ENCODE measurements at regions not wholly inside any gene's neighbourhood (a gene's known extent, or its start where the extent isn't known, plus 50 kb on each side); places are given as distances from the start of the nearest gene placed in this dataset.
A peak's percentile ranks its signal among the peaks of the same experiment; 100 is the strongest.

DNA sequence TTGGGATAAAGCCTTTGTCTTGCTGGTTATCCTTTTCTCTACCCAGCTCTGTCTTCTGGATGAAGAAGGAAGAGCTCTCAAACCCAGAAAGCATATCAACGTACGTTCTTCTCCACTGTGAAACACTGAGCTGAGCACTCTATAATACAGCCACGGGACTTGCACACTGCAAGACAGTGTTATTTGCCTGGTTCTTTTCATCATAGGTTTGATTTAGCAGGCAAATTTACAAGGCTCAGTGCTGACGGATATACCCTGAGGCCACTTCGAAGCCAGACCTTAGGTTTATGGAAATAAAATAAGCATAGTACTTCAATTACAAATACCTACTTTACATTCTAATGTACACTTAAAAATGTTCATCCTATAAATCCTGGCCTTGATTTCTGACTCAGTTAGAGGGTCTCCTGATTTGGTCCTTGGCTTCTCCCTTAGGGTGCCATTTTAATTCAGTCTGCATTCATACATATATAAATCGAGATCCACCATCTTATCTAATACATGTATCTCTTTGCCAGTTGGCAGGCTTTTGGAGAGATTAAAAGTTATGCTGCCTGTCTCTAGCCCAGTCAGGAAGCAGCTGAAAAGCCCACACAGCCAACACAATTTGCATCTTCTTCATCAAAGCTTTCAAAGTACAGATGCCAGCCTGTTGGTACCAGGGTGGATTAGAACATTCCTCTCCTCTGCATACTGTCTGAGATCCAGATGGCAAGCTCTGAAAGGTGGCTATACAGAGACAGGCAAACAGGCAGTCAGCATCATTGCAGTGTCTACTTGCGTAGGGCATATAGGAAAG, 194.4 kb downstream of the DEPDC1B start:
- no peak overlapping the region for H3K9ac ChIP-seq (ENCODE audit: insufficient read depth, low read length)
- H3K4me3 ChIP-seq (replicated peaks in 1 of 4; ENCODE audit: control extremely low read depth in 1 of 4, insufficient read depth in 1 of 4, low read depth in 3 of 4, low read length in 4 of 4) = no peak overlapping the region
- H3K79me2 ChIP-seq (ENCODE audit: control insufficient read depth, insufficient read depth, low read length) = no peaks in the 10 kb centered on the region
- TF ChIP-seq EZH2 (IDR thresholded peaks at IDR 0.05; ENCODE audit: low read length, missing control alignments) = no peak
- TF ChIP-seq, protein P1, sequence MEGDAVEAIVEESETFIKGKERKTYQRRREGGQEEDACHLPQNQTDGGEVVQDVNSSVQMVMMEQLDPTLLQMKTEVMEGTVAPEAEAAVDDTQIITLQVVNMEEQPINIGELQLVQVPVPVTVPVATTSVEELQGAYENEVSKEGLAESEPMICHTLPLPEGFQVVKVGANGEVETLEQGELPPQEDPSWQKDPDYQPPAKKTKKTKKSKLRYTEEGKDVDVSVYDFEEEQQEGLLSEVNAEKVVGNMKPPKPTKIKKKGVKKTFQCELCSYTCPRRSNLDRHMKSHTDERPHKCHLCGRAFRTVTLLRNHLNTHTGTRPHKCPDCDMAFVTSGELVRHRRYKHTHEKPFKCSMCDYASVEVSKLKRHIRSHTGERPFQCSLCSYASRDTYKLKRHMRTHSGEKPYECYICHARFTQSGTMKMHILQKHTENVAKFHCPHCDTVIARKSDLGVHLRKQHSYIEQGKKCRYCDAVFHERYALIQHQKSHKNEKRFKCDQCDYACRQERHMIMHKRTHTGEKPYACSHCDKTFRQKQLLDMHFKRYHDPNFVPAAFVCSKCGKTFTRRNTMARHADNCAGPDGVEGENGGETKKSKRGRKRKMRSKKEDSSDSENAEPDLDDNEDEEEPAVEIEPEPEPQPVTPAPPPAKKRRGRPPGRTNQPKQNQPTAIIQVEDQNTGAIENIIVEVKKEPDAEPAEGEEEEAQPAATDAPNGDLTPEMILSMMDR (conservative IDR thresholded peaks at IDR 0.05 in 1 of 2, IDR thresholded peaks at IDR 0.05 in 1 of 2; ENCODE audit: low read depth in 1 of 2, low read length in 2 of 2) = no peak
- H3K4me1 ChIP-seq (ENCODE audit: control insufficient read depth, extremely low read depth, insufficient read depth, low read length) = no peaks in the 10 kb centered on the region
- H3K27ac ChIP-seq (ENCODE audit: insufficient read depth, low read length) = no peak overlapping the region
- no peaks in the 10 kb centered on the region for H3K9me3 ChIP-seq (ENCODE audit: control insufficient read depth, insufficient read depth, low read depth, low read length)
- H4K20me1 ChIP-seq (ENCODE audit: control insufficient read depth, extremely low read depth, insufficient read depth, low read length) = no peaks in the 10 kb centered on the region
- no peaks in the 10 kb centered on the region for H3K27me3 ChIP-seq (ENCODE audit: control insufficient read depth, insufficient read depth, low read length)
- DNase-seq (ENCODE audit: low read depth in 2 of 2) = no peak
- no peaks in the 10 kb centered on the region for H3K36me3 ChIP-seq (ENCODE audit: control insufficient read depth, insufficient read depth, low read length)
- H3K4me2 ChIP-seq (ENCODE audit: extremely low read depth, insufficient read depth, low read length) = no peak overlapping the region
- H2AFZ ChIP-seq (ENCODE audit: low read length) = no peak overlapping the region

DNA sequence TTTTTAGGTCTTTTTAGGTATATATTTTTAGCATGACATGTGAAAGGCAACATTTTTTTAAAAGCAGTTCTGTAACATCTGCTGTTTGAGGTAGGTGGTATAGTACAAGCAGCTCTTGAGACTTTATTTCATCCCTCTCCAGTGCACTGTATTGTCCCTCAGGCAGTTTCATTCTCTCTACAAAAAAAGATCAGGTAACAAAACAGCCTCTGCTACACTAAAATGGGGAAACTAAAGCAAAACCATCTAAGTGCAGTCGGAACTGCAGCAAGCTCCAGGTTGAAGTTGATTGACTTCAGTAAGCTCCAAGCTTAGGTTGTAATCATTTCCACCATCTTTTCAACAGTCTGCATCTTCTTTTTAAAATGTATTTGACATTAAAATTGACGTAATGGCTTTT, 195.6 kb downstream of the DEPDC1B start:
- H3K4me2 ChIP-seq (ENCODE audit: extremely low read depth, insufficient read depth, low read length) = no peak overlapping the region
- H3K27me3 ChIP-seq (ENCODE audit: control insufficient read depth, insufficient read depth, low read length) = no peaks in the 10 kb centered on the region
- H3K9ac ChIP-seq (ENCODE audit: insufficient read depth, low read length) = no peak overlapping the region
- no peaks in the 10 kb centered on the region for H3K4me1 ChIP-seq (ENCODE audit: control insufficient read depth, extremely low read depth, insufficient read depth, low read length)
- no peak overlapping the region for H2AFZ ChIP-seq (ENCODE audit: low read length)
- DNase-seq (ENCODE audit: low read depth in 2 of 2) = no peak
- TF ChIP-seq, protein P1 (conservative IDR thresholded peaks at IDR 0.05 in 1 of 2, IDR thresholded peaks at IDR 0.05 in 1 of 2; ENCODE audit: low read depth in 1 of 2, low read length in 2 of 2) = no peak
- TF ChIP-seq EZH2 (IDR thresholded peaks at IDR 0.05; ENCODE audit: low read length, missing control alignments) = no peak
- no peaks in the 10 kb centered on the region for H3K36me3 ChIP-seq (ENCODE audit: control insufficient read depth, insufficient read depth, low read length)
- H3K27ac ChIP-seq (ENCODE audit: insufficient read depth, low read length) = no peak overlapping the region
- H3K79me2 ChIP-seq (ENCODE audit: control insufficient read depth, insufficient read depth, low read length) = no peaks in the 10 kb centered on the region
- no peak overlapping the region for H3K4me3 ChIP-seq (replicated peaks in 1 of 4; ENCODE audit: control extremely low read depth in 1 of 4, insufficient read depth in 1 of 4, low read depth in 3 of 4, low read length in 4 of 4)
- no peaks in the 10 kb centered on the region for H4K20me1 ChIP-seq (ENCODE audit: control insufficient read depth, extremely low read depth, insufficient read depth, low read length)
- H3K9me3 ChIP-seq (ENCODE audit: control insufficient read depth, insufficient read depth, low read depth, low read length) = no peaks in the 10 kb centered on the region

DNA sequence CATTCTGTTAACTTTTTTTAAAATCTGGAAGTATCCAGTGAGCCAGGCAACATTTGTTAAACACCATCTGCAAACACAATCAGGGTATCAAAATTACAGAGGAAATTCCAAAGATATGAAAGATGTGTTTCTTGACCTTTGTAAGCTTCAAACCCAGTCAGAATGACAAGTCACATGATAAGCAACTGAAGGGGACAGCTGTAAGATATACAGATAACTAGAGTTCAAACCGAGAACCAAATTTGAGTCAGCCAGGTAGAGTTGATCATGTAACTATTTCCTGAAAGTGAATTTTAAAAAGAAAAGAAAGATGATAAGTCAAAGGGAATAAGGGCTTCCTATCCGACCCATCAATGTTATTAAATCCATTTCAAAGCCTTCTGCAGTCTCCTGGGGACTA, 196.2 kb downstream of the DEPDC1B start:
- Histone ChIP-seq H2AFZ (ENCODE audit: low read length) (no peak overlapping the region), H3K27ac (ENCODE audit: insufficient read depth, low read length) (no peak overlapping the region), H3K9ac (ENCODE audit: insufficient read depth, low read length) (no peak overlapping the region), H3K27me3 (ENCODE audit: control insufficient read depth, insufficient read depth, low read length) (no peaks in the 10 kb centered on the region), H3K9me3 (ENCODE audit: control insufficient read depth, insufficient read depth, low read depth, low read length) (no peaks in the 10 kb centered on the region), H3K4me3 (replicated peaks in 1 of 4; ENCODE audit: control extremely low read depth in 1 of 4, insufficient read depth in 1 of 4, low read depth in 3 of 4, low read length in 4 of 4) (no peak overlapping the region), H4K20me1 (ENCODE audit: control insufficient read depth, extremely low read depth, insufficient read depth, low read length) (no peaks in the 10 kb centered on the region), H3K4me2 (ENCODE audit: extremely low read depth, insufficient read depth, low read length) (no peak overlapping the region), H3K36me3 (ENCODE audit: control insufficient read depth, insufficient read depth, low read length) (no peaks in the 10 kb centered on the region), H3K4me1 (ENCODE audit: control insufficient read depth, extremely low read depth, insufficient read depth, low read length) (no peaks in the 10 kb centered on the region), H3K79me2 (ENCODE audit: control insufficient read depth, insufficient read depth, low read length) (no peaks in the 10 kb centered on the region)
- DNase-seq (ENCODE audit: low read depth in 2 of 2) = peak in 1 of 2 donors; percentile 7
- TF ChIP-seq, protein P1 (conservative IDR thresholded peaks at IDR 0.05 in 1 of 2, IDR thresholded peaks at IDR 0.05 in 1 of 2; ENCODE audit: low read depth in 1 of 2, low read length in 2 of 2) = no peak
- TF ChIP-seq EZH2 (IDR thresholded peaks at IDR 0.05; ENCODE audit: low read length, missing control alignments) = no peak
